Ovary (tissue), 7 donors: ENCODE measurements at regions not wholly inside any gene's neighbourhood (a gene's known extent, or its start where the extent isn't known, plus 50 kb on each side); places are given as distances from the start of the nearest gene placed in this dataset.

Experiments used
- DNase-seq, 5 donors: peaks; one replicate each; pipeline ENCODE4 v3.0.0-alpha.2; 2019 to 2020
- H3K27ac ChIP-seq, 2 donors: fragments of 200-600 bp; one replicate each; pipeline versions ENCODE4 v1.5.1 to v1.8.0; 2019 to 2022
- H3K27me3 ChIP-seq: fragments of 200-600 bp; one replicate; pipeline ENCODE4 v1.8.0; 2022
- H3K36me3 ChIP-seq: fragments of 200-600 bp; sonication (generic); one replicate; pipeline ENCODE4 v1.5.1; 2019
- H3K4me1 ChIP-seq: one replicate; pipeline ENCODE4 v1.8.1; 2013; ENCODE audit warnings: mild to moderate bottlenecking, moderate library complexity; ENCODE audit not compliant: insufficient read depth
- H3K4me3 ChIP-seq: fragments of 200-600 bp; sonication (generic); one replicate; pipeline ENCODE4 v1.5.1; 2017
- H3K9me3 ChIP-seq, 2 donors: fragments of 200-600 bp in 1 of 2; sonication (generic) in 1 of 2; one replicate each; pipeline versions ENCODE4 v1.5.1 to v1.8.1; 2013 to 2019; ENCODE audit warnings: mild to moderate bottlenecking in 1 of 2, moderate library complexity in 1 of 2
- EP300 ChIP-seq: sonication (generic); formaldehyde crosslinking; IDR thresholded peaks from one replicate; pipeline ENCODE4 v1.6.1; 2017; ENCODE audit warnings: antibody characterized with exemption
- POLR2A ChIP-seq: fragments of 450-650 bp; IDR thresholded peaks from one replicate; pipeline ENCODE4 v1.6.1; 2017; ENCODE audit warnings: antibody characterized with exemption, mild to moderate bottlenecking, moderate library complexity
- WGBS, 3 donors: extraction: QIAGEN DNeasy Blood & Tissue Kit in 1 of 3; methylation state at CpG; one replicate each; pipeline versions ENCODE4 v1.1.5 to v1.1.7; 2013 to 2017; 5-methylcytosine and 5-hydroxymethylcytosine counted together
- intact Hi-C, 4 donors: fragments of 100-400 bp; cut with DNase I; formaldehyde crosslinking; loops; one replicate each; pipeline versions ENCODE4 v1.11.0 to v1.15.1; 2022 to 2023
- TF ChIP-seq, protein P1 (sequence below), 3 donors: fragments of 450-650 bp in 2 of 3; fragments of 200-600 bp in 1 of 3; IDR thresholded peaks; one replicate each; pipeline versions ENCODE4 v1.5.1 to v1.8.0; 2016 to 2022; ENCODE audit warnings: antibody characterized with exemption in 3 of 3, mild to moderate bottlenecking in 1 of 3
- donor health status: DM: no; HTN: no; CAD: no; lungs with moderate emphysema.
- donor health status: DM: no; HTN: no; CAD: no.
- donor health status: Bipolar disorder and iron deficiency.
- donor health status: DM: no; HTN: no; CAD: no.
- donor health status: DM: yes; HTN: yes; CAD: no.

- intact Hi-C loops, result loop anchor here in 1 of 4 donors (10.0 kb wide), 1 partner anchor 82 kb away; no protein-coding TSS in a partner anchor
- H3K36me3 ChIP-seq, result no peaks in the 10 kb centered on the region
- no peak for DNase-seq
- H3K27me3 ChIP-seq, result no peaks in the 10 kb centered on the region
- TF ChIP-seq, protein P1, sequence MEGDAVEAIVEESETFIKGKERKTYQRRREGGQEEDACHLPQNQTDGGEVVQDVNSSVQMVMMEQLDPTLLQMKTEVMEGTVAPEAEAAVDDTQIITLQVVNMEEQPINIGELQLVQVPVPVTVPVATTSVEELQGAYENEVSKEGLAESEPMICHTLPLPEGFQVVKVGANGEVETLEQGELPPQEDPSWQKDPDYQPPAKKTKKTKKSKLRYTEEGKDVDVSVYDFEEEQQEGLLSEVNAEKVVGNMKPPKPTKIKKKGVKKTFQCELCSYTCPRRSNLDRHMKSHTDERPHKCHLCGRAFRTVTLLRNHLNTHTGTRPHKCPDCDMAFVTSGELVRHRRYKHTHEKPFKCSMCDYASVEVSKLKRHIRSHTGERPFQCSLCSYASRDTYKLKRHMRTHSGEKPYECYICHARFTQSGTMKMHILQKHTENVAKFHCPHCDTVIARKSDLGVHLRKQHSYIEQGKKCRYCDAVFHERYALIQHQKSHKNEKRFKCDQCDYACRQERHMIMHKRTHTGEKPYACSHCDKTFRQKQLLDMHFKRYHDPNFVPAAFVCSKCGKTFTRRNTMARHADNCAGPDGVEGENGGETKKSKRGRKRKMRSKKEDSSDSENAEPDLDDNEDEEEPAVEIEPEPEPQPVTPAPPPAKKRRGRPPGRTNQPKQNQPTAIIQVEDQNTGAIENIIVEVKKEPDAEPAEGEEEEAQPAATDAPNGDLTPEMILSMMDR (IDR thresholded peaks at IDR 0.05), result no peak
- TF ChIP-seq POLR2A (no peak), EP300 (no peak)
- H3K4me1 ChIP-seq, result no peaks in the 10 kb centered on the region
- no peaks in the 10 kb centered on the region for H3K9me3 ChIP-seq
- no peak overlapping the region for H3K27ac ChIP-seq
- H3K4me3 ChIP-seq, result no peak overlapping the region
Observed at GRCh38 chr11:10926801-10927211, 69.0 kb upstream of the ZBED5 start.

- H3K27ac ChIP-seq, result no peak overlapping the region
- no peaks in the 10 kb centered on the region for H3K27me3 ChIP-seq
- no peaks in the 10 kb centered on the region for H3K36me3 ChIP-seq
- no peaks in the 10 kb centered on the region for H3K4me1 ChIP-seq
- 86 to 96% (median 91%) methylated on average over 6 of the region's 6 CpGs for WGBS, 3 donors
- intact Hi-C loops, result loop anchor here in 1 of 4 donors (10.0 kb wide), 1 partner anchor 81 kb away; no protein-coding TSS in a partner anchor
- no peak for DNase-seq
- TF ChIP-seq POLR2A, result no peak
- TF ChIP-seq, protein P1 (IDR thresholded peaks at IDR 0.05), result no peak
- no peak for TF ChIP-seq EP300
- no peak overlapping the region for H3K4me3 ChIP-seq
- no peaks in the 10 kb centered on the region for H3K9me3 ChIP-seq
Observed at GRCh38 chr11:10925149-10925926, 67.5 kb upstream of the ZBED5 start.

DNA sequence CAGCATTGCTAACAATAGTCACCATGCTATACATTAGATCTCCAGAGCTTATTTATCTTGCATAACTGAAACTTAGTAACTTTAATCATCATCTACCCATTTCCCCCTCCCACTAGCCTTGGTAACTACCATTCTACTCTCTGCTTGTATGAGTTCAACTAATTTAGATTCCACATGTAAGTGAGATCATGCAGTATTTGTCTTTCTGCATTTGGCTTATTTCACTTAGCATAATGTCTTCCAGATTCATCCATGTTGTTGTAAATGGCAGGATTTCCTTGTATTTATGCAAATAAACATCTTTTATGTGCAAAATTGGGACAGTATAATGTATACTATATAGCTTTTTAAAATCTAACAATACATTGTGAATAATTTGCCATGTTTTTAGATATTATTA lies 66.0 kb upstream of the ZBED5 start:
- Histone ChIP-seq H3K4me1 (no peaks in the 10 kb centered on the region), H3K36me3 (no peaks in the 10 kb centered on the region), H3K9me3 (no peaks in the 10 kb centered on the region), H3K27ac (no peak overlapping the region), H3K27me3 (no peaks in the 10 kb centered on the region), H3K4me3 (no peak overlapping the region)
- no peak for DNase-seq
- TF ChIP-seq, protein P1 (IDR thresholded peaks at IDR 0.05), result no peak
- no peak for TF ChIP-seq EP300
- no peak for TF ChIP-seq POLR2A
- intact Hi-C loops, result loop anchor here in 1 of 4 donors (10.0 kb wide), 1 partner anchor 79 kb away; no protein-coding TSS in a partner anchor

GRCh38 chr11:10922892-10923291 lies 65.0 kb upstream of the ZBED5 start:
- Histone ChIP-seq H3K4me3 (no peak overlapping the region), H3K9me3 (no peaks in the 10 kb centered on the region), H3K36me3 (no peaks in the 10 kb centered on the region), H3K27me3 (no peaks in the 10 kb centered on the region), H3K27ac (no peak overlapping the region), H3K4me1 (no peaks in the 10 kb centered on the region)
- 53 to 63% (median 63%) methylated on average over 1 of the region's 1 CpG for WGBS, 3 donors
- TF ChIP-seq, protein P1 (IDR thresholded peaks at IDR 0.05), result no peak
- TF ChIP-seq EP300 (no peak), POLR2A (no peak)
- intact Hi-C loops, result loop anchor here in 1 of 4 donors (10.0 kb wide), 1 partner anchor 78 kb away; no protein-coding TSS in a partner anchor
- DNase-seq, result no peak
